GM10266 (cell line): ENCODE measurements at regions not wholly inside any gene's neighbourhood (a gene's known extent, or its start where the extent isn't known, plus 50 kb on each side); places are given as distances from the start of the nearest gene placed in this dataset.

Experiments
- DNase-seq: peaks from one replicate; pipeline ENCODE4 v3.0.0; 2012; ENCODE audit errors: extremely low spot score
- TF ChIP-seq, protein P1 (sequence below): IDR thresholded peaks from 2 replicates; pipeline ENCODE4 v1.5.1; 2012; ENCODE audit warnings: mild to moderate bottlenecking, low read depth; ENCODE audit not compliant: control insufficient read depth, insufficient read depth; ENCODE audit errors: missing control alignments

DNA sequence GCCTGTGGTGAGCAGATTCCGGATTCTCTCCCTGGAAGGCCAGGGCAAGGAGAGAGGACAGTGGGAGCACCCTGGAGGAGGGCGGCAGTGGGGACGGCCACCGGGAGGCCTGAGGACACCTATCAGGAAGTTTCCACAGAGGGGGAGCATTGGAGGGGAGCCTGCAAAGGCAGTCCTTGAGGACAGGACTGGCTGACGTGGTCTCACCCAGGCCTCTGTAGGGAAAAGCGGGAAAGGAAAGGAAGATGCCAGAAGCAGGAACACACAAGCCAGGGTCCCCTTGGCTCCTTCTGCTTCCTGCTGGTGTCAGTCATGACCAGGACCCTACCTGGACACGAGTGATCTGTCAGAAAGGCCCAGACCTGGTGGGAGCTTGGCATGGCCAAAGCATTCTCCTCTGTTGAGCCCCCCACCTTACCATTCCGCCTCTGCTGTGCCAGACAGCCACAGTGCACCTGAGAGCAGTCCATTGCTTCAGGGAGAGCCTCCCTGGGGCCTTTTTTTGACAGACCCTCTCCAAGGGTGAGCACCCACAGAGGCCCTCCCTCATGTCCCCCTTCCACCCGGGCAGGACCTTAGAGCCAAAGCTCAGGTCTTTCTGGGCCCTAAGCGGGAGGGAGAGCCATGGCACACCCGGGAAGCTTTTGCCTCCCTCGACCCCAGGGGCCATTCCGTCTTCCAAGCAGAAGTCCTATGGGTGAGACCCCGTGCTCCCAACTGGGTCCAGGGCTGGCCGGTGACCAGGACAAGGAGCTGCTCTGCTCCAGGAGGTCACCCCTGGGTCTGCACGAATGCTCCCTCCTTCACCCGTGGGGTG lies 333.1 kb downstream of the DYSF start:
- no peak for DNase-seq
- TF ChIP-seq, protein P1, sequence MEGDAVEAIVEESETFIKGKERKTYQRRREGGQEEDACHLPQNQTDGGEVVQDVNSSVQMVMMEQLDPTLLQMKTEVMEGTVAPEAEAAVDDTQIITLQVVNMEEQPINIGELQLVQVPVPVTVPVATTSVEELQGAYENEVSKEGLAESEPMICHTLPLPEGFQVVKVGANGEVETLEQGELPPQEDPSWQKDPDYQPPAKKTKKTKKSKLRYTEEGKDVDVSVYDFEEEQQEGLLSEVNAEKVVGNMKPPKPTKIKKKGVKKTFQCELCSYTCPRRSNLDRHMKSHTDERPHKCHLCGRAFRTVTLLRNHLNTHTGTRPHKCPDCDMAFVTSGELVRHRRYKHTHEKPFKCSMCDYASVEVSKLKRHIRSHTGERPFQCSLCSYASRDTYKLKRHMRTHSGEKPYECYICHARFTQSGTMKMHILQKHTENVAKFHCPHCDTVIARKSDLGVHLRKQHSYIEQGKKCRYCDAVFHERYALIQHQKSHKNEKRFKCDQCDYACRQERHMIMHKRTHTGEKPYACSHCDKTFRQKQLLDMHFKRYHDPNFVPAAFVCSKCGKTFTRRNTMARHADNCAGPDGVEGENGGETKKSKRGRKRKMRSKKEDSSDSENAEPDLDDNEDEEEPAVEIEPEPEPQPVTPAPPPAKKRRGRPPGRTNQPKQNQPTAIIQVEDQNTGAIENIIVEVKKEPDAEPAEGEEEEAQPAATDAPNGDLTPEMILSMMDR: no peak

DNA sequence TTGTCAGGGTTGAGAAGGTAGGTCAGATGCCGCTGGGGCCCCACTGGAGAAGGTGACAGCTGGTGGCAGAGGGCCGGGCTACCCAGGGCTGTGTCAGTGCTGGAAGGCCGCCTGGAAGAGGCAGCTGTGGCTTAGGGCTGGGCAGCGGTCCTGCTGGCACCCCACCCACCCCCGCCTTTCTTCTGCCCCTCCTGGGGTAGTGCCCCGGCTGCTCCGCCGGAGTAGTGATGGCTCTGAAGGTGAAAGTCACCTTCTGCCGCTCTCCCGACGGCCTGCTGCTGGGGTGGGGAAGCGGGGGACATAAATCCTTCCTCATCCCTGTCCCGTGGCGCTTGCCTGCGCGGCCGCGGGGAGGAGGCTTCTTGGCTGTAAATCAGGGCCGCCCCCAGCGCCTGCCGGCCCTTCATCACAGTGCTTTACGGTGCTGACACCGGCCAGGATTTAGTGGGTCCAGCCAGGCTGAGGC lies 332.2 kb downstream of the DYSF start:
- TF ChIP-seq, protein P1: no peak
- no peak for DNase-seq

DNA sequence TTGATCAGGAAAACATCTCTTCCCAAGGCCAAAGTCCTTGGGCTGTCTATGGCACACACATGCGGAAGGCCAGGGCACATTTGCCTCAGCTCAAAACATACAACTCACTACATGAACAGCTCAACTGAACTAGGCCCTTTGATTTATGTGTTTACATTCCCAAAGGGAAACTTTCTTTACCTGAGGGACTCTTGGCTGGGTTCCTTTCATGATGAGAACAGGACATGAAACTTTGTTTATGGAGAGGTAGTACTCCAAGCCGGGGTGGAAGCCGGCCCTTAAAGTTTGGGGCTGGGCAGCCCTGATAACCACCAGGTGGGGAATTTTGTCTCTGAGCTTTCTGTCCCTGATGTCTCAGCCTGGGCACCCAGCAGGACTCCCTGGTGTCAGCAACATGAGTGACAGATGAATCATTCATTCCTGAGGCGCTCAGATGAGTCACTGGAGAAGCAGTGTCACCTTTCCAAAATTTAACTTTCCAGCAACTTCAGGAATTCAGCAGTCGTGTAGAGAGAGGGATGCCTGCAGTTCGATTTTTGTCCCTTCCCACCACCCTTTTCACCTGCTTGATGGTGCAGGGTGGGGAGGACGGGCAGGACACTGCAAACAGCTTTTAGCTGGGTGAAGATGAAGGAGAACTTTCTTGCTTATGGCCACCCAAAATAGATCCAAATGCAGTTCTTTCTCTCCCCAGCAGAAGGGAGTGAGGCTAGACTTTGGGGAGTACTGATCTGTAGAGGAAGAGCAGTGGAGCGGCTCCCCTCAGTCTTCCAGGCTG lies 331.6 kb downstream of the DYSF start:
- TF ChIP-seq, protein P1: no peak
- no peak for DNase-seq

DNA sequence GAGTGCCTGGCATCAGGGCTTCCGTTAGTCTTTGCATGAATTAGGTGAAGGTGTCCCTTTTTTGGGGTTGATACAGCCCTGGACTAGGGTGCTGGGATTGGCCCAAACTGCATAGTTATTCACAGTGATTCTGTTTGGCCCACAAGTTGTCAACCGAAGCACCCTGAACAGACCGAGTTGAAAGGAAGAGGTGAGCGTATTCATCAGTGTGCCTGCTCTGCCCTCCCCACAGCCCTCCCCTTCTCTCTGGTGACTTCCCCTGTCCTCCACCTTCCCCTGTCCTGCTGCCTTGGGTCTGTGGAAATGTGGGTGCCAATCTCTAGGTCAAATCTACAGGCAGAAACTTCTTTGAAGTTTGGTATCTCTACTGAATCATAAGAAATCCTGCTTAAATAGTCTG lies 330.5 kb downstream of the DYSF start:
- TF ChIP-seq, protein P1: no peak
- no peak for DNase-seq

DNA sequence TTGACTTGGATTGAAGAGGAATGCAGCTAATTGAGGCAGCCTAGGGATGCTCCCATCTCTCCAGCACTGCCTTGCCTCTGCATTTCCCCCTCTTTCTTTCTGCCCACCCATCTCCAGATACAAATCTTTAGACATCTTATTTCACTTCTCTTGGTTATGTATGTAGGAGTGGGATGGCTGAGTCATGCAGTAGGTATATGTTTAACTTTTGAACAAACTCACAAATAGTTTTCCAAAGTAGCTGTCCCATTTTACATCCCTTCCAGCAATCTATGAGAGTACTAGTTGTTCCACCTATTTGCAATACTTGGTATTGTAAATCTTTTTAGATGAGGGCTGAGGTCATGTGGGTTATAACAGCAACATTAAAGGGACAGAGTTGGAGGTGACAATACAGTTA lies 329.9 kb downstream of the DYSF start:
- DNase-seq: no peak
- TF ChIP-seq, protein P1: no peak

DNA sequence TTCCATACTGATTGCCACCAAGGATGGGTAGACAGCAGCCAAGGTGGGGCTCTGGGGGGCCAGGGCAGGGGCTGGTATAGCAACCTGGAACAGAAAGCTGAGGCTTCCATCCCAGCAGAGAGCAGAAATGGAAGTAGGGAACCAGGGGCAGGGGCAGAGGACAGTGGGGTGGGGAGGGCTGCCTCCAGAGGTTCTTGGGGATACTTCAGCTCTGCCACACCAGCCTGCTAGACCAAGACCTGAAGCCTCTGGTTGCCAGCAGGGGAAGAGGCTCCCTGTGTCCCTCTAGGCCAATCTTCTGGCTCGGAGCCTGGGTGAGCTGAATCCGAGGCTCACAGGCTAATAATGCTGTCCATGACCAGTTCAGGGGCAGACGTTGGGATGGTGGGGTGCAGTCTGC lies 329.0 kb downstream of the DYSF start:
- no peak for DNase-seq
- TF ChIP-seq, protein P1: no peak
